Neuronal stem cell (in vitro differentiated cells): ENCODE measurements at regions not wholly inside any gene's neighbourhood (a gene's known extent, or its start where the extent isn't known, plus 50 kb on each side); places are given as distances from the start of the nearest gene placed in this dataset.

Experiments used
- DNase-seq: peaks from one replicate; pipeline ENCODE4 v3.0.0-alpha.2; 2013; ENCODE audit warnings: low spot score
- H2AFZ ChIP-seq: one replicate; pipeline ENCODE4 v1.6.1; 2013; ENCODE audit warnings: mild to moderate bottlenecking, low read length, inconsistent platforms
- H2AK5ac ChIP-seq: 2 replicates; pipeline ENCODE4 v1.6.1; 2013; ENCODE audit warnings: low read depth, mild to moderate bottlenecking, inconsistent platforms, low read length, moderate library complexity, mixed read lengths
- H2BK120ac ChIP-seq: 2 replicates; pipeline ENCODE4 v1.6.1; 2013; ENCODE audit warnings: low read depth, mild to moderate bottlenecking, inconsistent platforms, low read length, moderate library complexity, mixed read lengths
- H2BK12ac ChIP-seq: one replicate; pipeline ENCODE4 v1.6.1; 2013; ENCODE audit warnings: low read length, inconsistent platforms
- H2BK15ac ChIP-seq: 2 replicates; pipeline ENCODE4 v1.6.1; 2013; ENCODE audit warnings: mild to moderate bottlenecking, low read length, inconsistent platforms, mixed read lengths
- H2BK5ac ChIP-seq: one replicate; pipeline ENCODE4 v1.6.1; 2013; ENCODE audit warnings: inconsistent platforms, mild to moderate bottlenecking, low read length, moderate library complexity
- H3K14ac ChIP-seq: one replicate; pipeline ENCODE4 v1.6.1; 2013; ENCODE audit warnings: low read length, inconsistent platforms
- H3K18ac ChIP-seq: 2 replicates; pipeline ENCODE4 v1.6.1; 2013; ENCODE audit warnings: low read length, inconsistent platforms
- H3K23ac ChIP-seq: 2 replicates; pipeline ENCODE4 v1.6.1; 2013; ENCODE audit warnings: low read depth, mild to moderate bottlenecking, mixed read lengths, low read length, inconsistent platforms; ENCODE audit not compliant: poor library complexity
- H3K27ac ChIP-seq: replicated peaks from 3 replicates; pipeline ENCODE4 v1.5.1; 2013; ENCODE audit warnings: low read length, inconsistent platforms
- H3K27me3 ChIP-seq, 3 experiments: 2 replicates each; pipeline ENCODE4 v1.6.1; 2013; ENCODE audit warnings: low read length in 3 of 3, mild to moderate bottlenecking in 2 of 3, inconsistent platforms in 1 of 3, low read depth in 1 of 3, mixed read lengths in 1 of 3, moderate library complexity in 1 of 3; ENCODE audit not compliant: control insufficient read depth in 3 of 3, insufficient read depth in 3 of 3
- H3K36me3 ChIP-seq, 2 donors: replicated peaks in 1 of 2; 2 replicates each; pipeline ENCODE4 v1.6.1; 2013; ENCODE audit warnings: low read length in 2 of 2; ENCODE audit not compliant: control insufficient read depth in 2 of 2, insufficient read depth in 2 of 2
- H3K4ac ChIP-seq: 2 replicates; pipeline ENCODE4 v1.6.1; 2013; ENCODE audit warnings: inconsistent platforms, mild to moderate bottlenecking, low read length, moderate library complexity
- H3K4me1 ChIP-seq, 2 donors: 1 replicate in 1 of 2; 2 replicates in 1 of 2; pipeline ENCODE4 v1.6.1; 2013; ENCODE audit warnings: low read length in 2 of 2, low read depth in 1 of 2; ENCODE audit not compliant: control insufficient read depth in 2 of 2, insufficient read depth in 1 of 2
- H3K4me2 ChIP-seq: one replicate; pipeline ENCODE4 v1.6.1; 2013; ENCODE audit warnings: mild to moderate bottlenecking, low read length, inconsistent platforms; ENCODE audit not compliant: insufficient read depth, poor library complexity, severe bottlenecking
- H3K4me3 ChIP-seq, 2 donors: 2 replicates each; pipeline ENCODE4 v1.5.1; 2013; ENCODE audit warnings: low read length in 2 of 2, mild to moderate bottlenecking in 2 of 2, inconsistent platforms in 1 of 2, moderate library complexity in 1 of 2
- H3K79me1 ChIP-seq: one replicate; pipeline ENCODE4 v1.6.1; 2013; ENCODE audit warnings: low read depth, mild to moderate bottlenecking, inconsistent platforms, low read length, moderate library complexity
- H3K9ac ChIP-seq: one replicate; pipeline ENCODE4 v1.6.1; 2013; ENCODE audit warnings: mild to moderate bottlenecking, low read depth, low read length, inconsistent platforms; ENCODE audit not compliant: poor library complexity
- H3K9me3 ChIP-seq, 2 donors: replicated peaks in 1 of 2; 2 replicates each; pipeline versions ENCODE3 to v1.6.1; 2013; ENCODE audit warnings: low read length in 2 of 2, mild to moderate bottlenecking in 2 of 2, inconsistent platforms in 1 of 2, low read depth in 1 of 2, mixed read lengths in 1 of 2, moderate library complexity in 1 of 2; ENCODE audit not compliant: control insufficient read depth in 2 of 2, insufficient read depth in 1 of 2
- H4K8ac ChIP-seq: one replicate; pipeline ENCODE4 v1.6.1; 2013; ENCODE audit warnings: low read depth, mild to moderate bottlenecking, inconsistent platforms, low read length, moderate library complexity
- H4K91ac ChIP-seq: one replicate; pipeline ENCODE4 v1.6.1; 2013; ENCODE audit warnings: low read length, low read depth, mild to moderate bottlenecking, inconsistent platforms; ENCODE audit not compliant: poor library complexity
- WGBS, 2 donors: extraction: QIAGEN DNeasy Blood & Tissue Kit; methylation state at CpG; one replicate each; pipeline ENCODE4 v1.1.7; 2013; ENCODE audit warnings: missing lambda C conversion rate in 2 of 2, mixed read lengths in 1 of 2; ENCODE audit not compliant: insufficient read length in 2 of 2, insufficient replicate concordance in 1 of 2; ENCODE audit errors: extremely low coverage in 2 of 2; 5-methylcytosine and 5-hydroxymethylcytosine counted together

- Histone ChIP-seq H3K4me3 (no peak overlapping the region), H3K36me3 (no peaks in the 10 kb centered on the region), H3K23ac (no peak overlapping the region), H3K9me3 (no peaks in the 10 kb centered on the region), H2BK12ac (no peak overlapping the region), H3K9ac (no peak overlapping the region), H4K8ac (no peak overlapping the region), H2BK120ac (no peak overlapping the region), H3K79me1 (no peaks in the 10 kb centered on the region), H3K14ac (no peak overlapping the region), H2AFZ (no peak overlapping the region), H2AK5ac (no peak overlapping the region), H2BK5ac (no peak overlapping the region), H4K91ac (no peak overlapping the region), H3K18ac (no peak overlapping the region), H3K27me3 (no peaks in the 10 kb centered on the region), H3K27ac (no peak overlapping the region), H3K4ac (no peak overlapping the region), H3K4me2 (no peak overlapping the region), H2BK15ac (no peak overlapping the region), H3K4me1 (no peaks in the 10 kb centered on the region)
- no CpG with 5 or more reads among the region's 4 CpGs for WGBS, 2 donors
- DNase-seq = no peak
These were observed 67.1 kb upstream of the NPVF start for GRCh38 chr7:25295387-25295786.

GRCh38 chr7:25296086-25296485 is 67.8 kb upstream of the NPVF start:
- H3K14ac ChIP-seq = no peak overlapping the region

GRCh38 chr7:25297278-25297677 is 69.0 kb upstream of the NPVF start:
- H3K14ac ChIP-seq = no peak overlapping the region
- H3K23ac ChIP-seq = no peak overlapping the region
- no peak for DNase-seq
- H3K4me1 ChIP-seq = no peaks in the 10 kb centered on the region
- H2BK12ac ChIP-seq = no peak overlapping the region
- no peak overlapping the region for H2BK120ac ChIP-seq
- no peak overlapping the region for H3K4ac ChIP-seq
- no peak overlapping the region for H3K9ac ChIP-seq
- no peaks in the 10 kb centered on the region for H3K79me1 ChIP-seq
- H4K91ac ChIP-seq = no peak overlapping the region
- H2BK5ac ChIP-seq = no peak overlapping the region
- H3K18ac ChIP-seq = no peak overlapping the region
- H3K27ac ChIP-seq = no peak overlapping the region
- no peak overlapping the region for H3K4me3 ChIP-seq
- H2AK5ac ChIP-seq = no peak overlapping the region
- no CpG with 5 or more reads among the region's 1 CpG for WGBS, 2 donors
- H4K8ac ChIP-seq = no peak overlapping the region
- no peak overlapping the region for H3K4me2 ChIP-seq
- no peak overlapping the region for H2AFZ ChIP-seq
- H3K27me3 ChIP-seq = no peaks in the 10 kb centered on the region
- H2BK15ac ChIP-seq = no peak overlapping the region
- no peaks in the 10 kb centered on the region for H3K9me3 ChIP-seq
- no peaks in the 10 kb centered on the region for H3K36me3 ChIP-seq

More at GRCh38 chr7:25296086-25296485, 67.8 kb upstream of the NPVF start:
- Histone ChIP-seq H3K18ac (no peak overlapping the region), H4K8ac (no peak overlapping the region), H3K36me3 (no peaks in the 10 kb centered on the region), H3K27me3 (no peaks in the 10 kb centered on the region), H2BK15ac (no peak overlapping the region), H3K9me3 (no peaks in the 10 kb centered on the region), H2BK5ac (no peak overlapping the region), H4K91ac (no peak overlapping the region), H2BK12ac (no peak overlapping the region), H3K4me1 (no peaks in the 10 kb centered on the region), H2AFZ (no peak overlapping the region), H3K9ac (no peak overlapping the region), H2AK5ac (no peak overlapping the region), H3K4me2 (no peak overlapping the region), H3K4me3 (no peak overlapping the region), H3K79me1 (no peaks in the 10 kb centered on the region), H2BK120ac (no peak overlapping the region), H3K23ac (no peak overlapping the region), H3K27ac (no peak overlapping the region), H3K4ac (no peak overlapping the region)
- WGBS, 2 donors = no CpG with 5 or more reads among the region's 3 CpGs
- no peak for DNase-seq

- Histone ChIP-seq H4K91ac (no peak overlapping the region), H2BK12ac (no peak overlapping the region)
These were observed 75.2 kb upstream of the NPVF start for GRCh38 chr7:25303281-25304181.

More at GRCh38 chr7:25303281-25304181, 75.2 kb upstream of the NPVF start:
- Histone ChIP-seq H3K4me2 (no peak overlapping the region), H2BK5ac (no peak overlapping the region), H3K9me3 (no peaks in the 10 kb centered on the region), H3K36me3 (no peaks in the 10 kb centered on the region), H3K4me3 (no peak overlapping the region), H2BK120ac (no peak overlapping the region), H2AK5ac (no peak overlapping the region), H3K4ac (no peak overlapping the region), H3K9ac (no peak overlapping the region), H3K27me3 (no peaks in the 10 kb centered on the region), H3K23ac (no peak overlapping the region), H4K8ac (no peak overlapping the region), H3K14ac (no peak overlapping the region), H3K4me1 (peaks cover 6 to 13% of the 10 kb centered on the region in 2 donors), H2BK15ac (no peak overlapping the region), H3K79me1 (no peaks in the 10 kb centered on the region), H2AFZ (no peak overlapping the region), H3K18ac (no peak overlapping the region), H3K27ac (no peak overlapping the region)
- peak; percentile 9 for DNase-seq
- WGBS, 2 donors = no CpG with 5 or more reads among the region's 3 CpGs
